Progenitor cell of endocrine pancreas (in vitro differentiated cells): ENCODE measurements at regions not wholly inside any gene's neighbourhood (a gene's known extent, or its start where the extent isn't known, plus 50 kb on each side); places are given as distances from the start of the nearest gene placed in this dataset.
"Not testable (repeated sequence)": the region's sequence is repeated elsewhere in the genome, so short reads cannot be mapped to it uniquely, and the experiment has no call there.

Experiments
- DNase-seq: peaks from one replicate; pipeline ENCODE4 v3.0.0; 2021; ENCODE audit warnings: low spot score; ENCODE audit not compliant: unreplicated experiment
- H3K27ac Mint-ChIP-seq: 2 replicates; pipeline ENCODE4 v1.8.0; 2021; ENCODE audit warnings: mild to moderate bottlenecking, moderate library complexity, mixed read lengths
- H3K27me3 Mint-ChIP-seq: 2 replicates; pipeline ENCODE4 v1.8.0; 2021; ENCODE audit warnings: mixed read lengths
- H3K36me3 Mint-ChIP-seq: 2 replicates; pipeline ENCODE4 v1.8.0; 2022; ENCODE audit warnings: mixed read lengths; ENCODE audit not compliant: insufficient read depth
- H3K4me1 Mint-ChIP-seq: 2 replicates; pipeline ENCODE4 v1.8.0; 2021; ENCODE audit warnings: low read depth, mixed read lengths
- H3K4me3 Mint-ChIP-seq: 2 replicates; pipeline ENCODE4 v1.8.0; 2021; ENCODE audit warnings: low read depth, mild to moderate bottlenecking, moderate library complexity, mixed read lengths
- H3K9me3 Mint-ChIP-seq: 2 replicates; pipeline ENCODE4 v1.8.0; 2021; ENCODE audit warnings: low read depth, mixed read lengths
- TF ChIP-seq, protein P1 (sequence below): fragments of 200-600 bp; sonication (generic); IDR thresholded peaks from one replicate; pipeline ENCODE4 v1.5.0; 2021; ENCODE audit warnings: antibody characterized with exemption, mild to moderate bottlenecking; ENCODE audit not compliant: unreplicated experiment

DNA sequence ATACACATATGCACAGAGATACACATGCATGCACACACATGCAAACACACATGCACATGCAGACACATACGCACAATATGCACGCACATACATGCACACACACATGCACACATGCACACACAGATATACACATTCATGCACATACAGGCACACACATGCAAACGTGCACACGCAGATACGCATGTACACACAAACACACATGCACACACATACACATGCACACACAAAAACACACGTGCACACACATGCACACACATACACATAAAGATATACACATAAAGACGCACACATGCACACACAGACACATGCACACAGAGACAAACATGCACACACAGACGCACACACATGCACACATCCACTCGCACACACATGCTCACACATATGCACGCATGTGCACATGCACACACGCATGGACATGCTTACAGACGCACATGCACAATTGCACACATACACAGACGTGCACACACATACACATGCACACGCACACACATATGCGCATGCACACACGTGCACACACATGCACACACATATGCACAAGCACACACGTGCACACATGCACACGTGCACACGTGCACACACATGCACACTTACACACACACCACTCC is 145.2 kb downstream of the ADRA2C start:
- TF ChIP-seq, protein P1, sequence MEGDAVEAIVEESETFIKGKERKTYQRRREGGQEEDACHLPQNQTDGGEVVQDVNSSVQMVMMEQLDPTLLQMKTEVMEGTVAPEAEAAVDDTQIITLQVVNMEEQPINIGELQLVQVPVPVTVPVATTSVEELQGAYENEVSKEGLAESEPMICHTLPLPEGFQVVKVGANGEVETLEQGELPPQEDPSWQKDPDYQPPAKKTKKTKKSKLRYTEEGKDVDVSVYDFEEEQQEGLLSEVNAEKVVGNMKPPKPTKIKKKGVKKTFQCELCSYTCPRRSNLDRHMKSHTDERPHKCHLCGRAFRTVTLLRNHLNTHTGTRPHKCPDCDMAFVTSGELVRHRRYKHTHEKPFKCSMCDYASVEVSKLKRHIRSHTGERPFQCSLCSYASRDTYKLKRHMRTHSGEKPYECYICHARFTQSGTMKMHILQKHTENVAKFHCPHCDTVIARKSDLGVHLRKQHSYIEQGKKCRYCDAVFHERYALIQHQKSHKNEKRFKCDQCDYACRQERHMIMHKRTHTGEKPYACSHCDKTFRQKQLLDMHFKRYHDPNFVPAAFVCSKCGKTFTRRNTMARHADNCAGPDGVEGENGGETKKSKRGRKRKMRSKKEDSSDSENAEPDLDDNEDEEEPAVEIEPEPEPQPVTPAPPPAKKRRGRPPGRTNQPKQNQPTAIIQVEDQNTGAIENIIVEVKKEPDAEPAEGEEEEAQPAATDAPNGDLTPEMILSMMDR, result no peak
- peaks cover 2% of the 10 kb centered on the region for H3K4me1 Mint-ChIP-seq
- no peak overlapping the region for H3K4me3 Mint-ChIP-seq
- H3K27ac Mint-ChIP-seq, result no peak overlapping the region
- peaks cover 25% of the 10 kb centered on the region for H3K27me3 Mint-ChIP-seq
- no peaks in the 10 kb centered on the region for H3K36me3 Mint-ChIP-seq
- H3K9me3 Mint-ChIP-seq, result no peaks in the 10 kb centered on the region
- no peak for DNase-seq

DNA sequence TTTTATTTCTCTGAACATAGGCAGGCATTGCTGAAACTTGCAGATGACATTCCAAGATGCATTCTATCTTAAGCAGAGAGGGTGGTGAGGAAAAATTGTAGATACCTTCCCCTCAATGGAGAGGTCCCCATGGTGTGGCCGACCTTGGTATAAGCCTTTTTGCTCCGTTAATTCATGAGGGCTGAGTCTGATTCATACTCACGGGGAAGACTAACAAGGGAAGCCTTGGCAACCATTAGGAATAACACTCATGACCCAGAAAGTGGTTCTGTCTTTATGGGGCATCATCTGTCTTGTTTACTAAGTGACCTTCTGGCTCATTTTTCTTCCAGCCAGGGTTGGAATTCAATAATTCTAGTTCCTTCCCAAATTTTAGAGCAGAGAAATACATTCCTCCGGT is 148.3 kb downstream of the ADRA2C start:
- H3K4me1 Mint-ChIP-seq, H3K4me3 Mint-ChIP-seq, DNase-seq, H3K27ac Mint-ChIP-seq, H3K9me3 Mint-ChIP-seq, H3K36me3 Mint-ChIP-seq: not testable (repeated sequence)
- peaks cover 32% of the 10 kb centered on the region for H3K27me3 Mint-ChIP-seq

DNA sequence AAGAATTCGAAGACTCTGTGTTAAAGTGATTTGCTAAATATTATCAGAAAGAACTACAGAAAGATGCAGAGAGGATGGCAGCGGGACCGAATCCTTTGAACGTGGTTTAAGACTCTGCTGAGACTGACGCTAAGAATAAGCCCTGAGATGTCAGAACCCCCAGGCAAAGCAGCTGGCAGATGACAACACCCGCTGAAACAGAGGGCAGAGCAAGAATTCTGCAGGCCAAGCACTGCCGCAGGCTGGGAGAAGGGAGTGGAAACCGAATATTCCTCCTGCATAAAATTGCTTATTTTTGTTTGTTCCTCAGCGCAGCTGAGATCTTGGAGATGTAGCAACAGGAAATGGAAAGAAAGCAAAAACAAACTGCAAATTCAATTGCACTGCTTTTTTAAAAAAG is 153.3 kb downstream of the ADRA2C start:
- peaks cover 29% of the 10 kb centered on the region for H3K27me3 Mint-ChIP-seq
- not testable (repeated sequence) for DNase-seq, H3K9me3 Mint-ChIP-seq, H3K36me3 Mint-ChIP-seq, H3K4me1 Mint-ChIP-seq, H3K4me3 Mint-ChIP-seq, H3K27ac Mint-ChIP-seq

DNA sequence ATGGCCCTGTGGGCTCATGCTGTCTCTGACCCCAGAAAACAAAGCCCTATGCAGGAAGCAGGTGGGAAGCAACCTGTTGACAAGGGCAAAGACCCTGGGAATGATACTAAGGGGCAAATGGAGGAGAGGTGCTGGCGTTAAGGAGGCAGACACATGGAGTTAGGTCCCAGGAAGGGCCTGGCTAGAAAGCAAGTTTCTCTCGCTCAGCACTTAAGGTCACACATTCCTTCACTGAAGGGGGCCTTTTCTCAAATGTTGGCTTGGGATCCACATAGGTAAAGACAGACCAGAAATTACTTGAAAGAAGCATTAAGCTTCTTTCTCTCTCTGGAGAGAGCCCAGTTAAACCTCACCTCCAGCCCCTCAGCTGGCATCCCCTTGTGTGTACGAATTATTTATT is 155.7 kb downstream of the ADRA2C start:
- not testable (repeated sequence) for H3K27ac Mint-ChIP-seq, DNase-seq, H3K36me3 Mint-ChIP-seq, H3K4me1 Mint-ChIP-seq, H3K4me3 Mint-ChIP-seq, H3K9me3 Mint-ChIP-seq
- peaks cover 32% of the 10 kb centered on the region for H3K27me3 Mint-ChIP-seq

DNA sequence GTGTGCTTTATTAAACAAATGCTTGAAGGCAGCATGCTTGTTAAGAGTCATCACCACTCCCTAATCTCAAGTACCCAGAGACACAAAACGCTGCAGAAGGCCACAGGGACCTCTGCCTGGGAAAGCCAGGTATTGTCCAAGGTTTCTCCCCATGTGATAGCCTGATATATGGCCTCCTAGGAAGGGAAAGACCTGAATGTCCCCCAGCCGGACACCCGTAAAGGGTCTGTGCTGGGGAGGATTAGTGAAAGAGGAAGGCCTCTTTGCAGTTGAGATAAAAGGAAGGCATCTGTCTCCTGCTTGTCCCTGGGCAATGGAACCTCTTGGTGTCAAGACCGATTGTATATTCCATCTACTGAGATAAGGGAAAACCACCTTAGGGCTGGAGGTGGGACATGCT is 159.7 kb downstream of the ADRA2C start:
- Mint-ChIP-seq H3K27me3 (peaks cover 14% of the 10 kb centered on the region), H3K4me1 (peaks cover 12% of the 10 kb centered on the region)
- H3K36me3 Mint-ChIP-seq, DNase-seq, H3K9me3 Mint-ChIP-seq, H3K4me3 Mint-ChIP-seq, H3K27ac Mint-ChIP-seq: not testable (repeated sequence)

DNA sequence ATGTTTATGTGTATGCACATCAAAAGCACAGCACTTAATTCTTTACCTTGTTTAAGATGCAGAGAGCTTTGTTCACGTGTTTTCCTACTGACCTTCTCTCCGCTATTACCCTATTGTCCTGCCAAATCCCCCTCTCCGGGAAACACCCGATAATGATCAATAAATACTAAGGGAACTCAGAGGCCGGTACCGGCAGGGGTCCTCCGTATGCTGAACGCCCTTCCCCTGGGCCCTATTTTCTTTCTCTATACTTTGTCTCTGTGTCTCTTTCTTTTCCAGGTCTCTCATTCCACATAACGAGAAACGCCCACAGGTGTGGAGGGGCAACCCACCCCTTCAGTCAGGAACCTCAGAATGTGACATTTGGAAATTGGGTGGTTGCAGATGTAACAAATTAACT is 160.1 kb downstream of the ADRA2C start:
- peaks cover 11% of the 10 kb centered on the region for H3K27me3 Mint-ChIP-seq
- not testable (repeated sequence) for H3K4me3 Mint-ChIP-seq, H3K36me3 Mint-ChIP-seq, H3K9me3 Mint-ChIP-seq, DNase-seq, H3K27ac Mint-ChIP-seq
- H3K4me1 Mint-ChIP-seq, result peaks cover 12% of the 10 kb centered on the region

DNA sequence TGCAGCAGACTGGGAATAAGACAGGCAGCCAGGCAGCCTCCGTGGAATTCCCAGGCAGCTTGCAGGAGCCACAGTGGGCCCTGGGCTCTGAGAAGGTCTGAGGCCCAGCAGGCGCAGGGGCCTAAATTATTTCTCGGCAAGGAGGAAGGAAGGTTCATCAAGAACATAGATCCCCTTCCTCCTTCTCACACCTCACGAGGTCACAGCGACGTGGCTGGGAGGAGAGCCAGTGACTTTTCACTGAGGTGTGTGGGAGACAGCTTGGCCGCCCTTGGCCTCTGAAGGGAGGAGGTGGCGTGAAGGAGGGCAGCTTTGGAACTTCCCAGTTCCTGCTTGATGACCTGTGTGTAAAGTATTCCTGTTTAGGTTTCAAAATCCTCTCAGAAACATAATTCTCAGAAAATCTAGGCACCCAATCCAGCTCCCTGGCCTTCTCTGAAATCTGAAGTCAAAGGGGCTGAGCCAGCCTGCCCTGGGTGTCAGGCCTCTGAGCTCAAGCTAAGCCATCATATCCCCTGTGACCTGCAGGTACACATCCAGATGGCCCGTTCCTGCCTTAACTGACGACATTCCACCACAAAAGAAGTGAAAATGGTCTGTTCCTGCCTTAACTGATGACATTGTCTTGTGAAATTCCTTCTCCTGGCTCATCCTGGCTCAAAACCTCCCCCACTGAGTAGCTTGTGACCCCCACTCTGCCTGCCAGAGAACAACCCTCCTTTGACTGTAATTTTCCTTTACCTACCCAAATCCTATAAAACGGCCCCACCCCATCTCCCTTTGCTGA is 161.0 kb downstream of the ADRA2C start:
- not testable (repeated sequence) for H3K4me3 Mint-ChIP-seq, H3K27ac Mint-ChIP-seq, DNase-seq, H3K9me3 Mint-ChIP-seq, H3K36me3 Mint-ChIP-seq, H3K27me3 Mint-ChIP-seq
- peaks cover 12% of the 10 kb centered on the region for H3K4me1 Mint-ChIP-seq

DNA sequence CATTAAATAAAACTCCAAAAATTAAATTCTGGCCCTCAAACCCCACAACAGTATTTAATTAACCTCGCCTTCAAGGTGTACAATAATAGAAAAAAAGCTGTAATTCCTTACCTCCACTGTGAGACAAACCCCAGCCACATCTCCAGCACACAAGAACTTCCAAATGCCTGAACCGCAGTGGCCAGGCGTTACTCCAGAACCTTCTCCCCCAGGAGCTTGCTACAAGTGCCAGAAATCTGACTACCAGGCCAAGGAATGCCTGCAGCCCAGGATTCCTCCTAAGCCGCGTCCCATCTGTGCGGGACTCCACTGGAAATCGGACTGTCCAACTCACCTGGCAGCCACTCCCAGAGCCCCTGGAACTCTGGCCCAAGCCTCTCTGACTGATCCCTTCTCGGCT is 163.2 kb downstream of the ADRA2C start:
- DNase-seq, H3K36me3 Mint-ChIP-seq, H3K9me3 Mint-ChIP-seq, H3K27ac Mint-ChIP-seq, H3K4me3 Mint-ChIP-seq: not testable (repeated sequence)
- Mint-ChIP-seq H3K27me3 (peaks cover 11% of the 10 kb centered on the region), H3K4me1 (peaks cover 12% of the 10 kb centered on the region)

DNA sequence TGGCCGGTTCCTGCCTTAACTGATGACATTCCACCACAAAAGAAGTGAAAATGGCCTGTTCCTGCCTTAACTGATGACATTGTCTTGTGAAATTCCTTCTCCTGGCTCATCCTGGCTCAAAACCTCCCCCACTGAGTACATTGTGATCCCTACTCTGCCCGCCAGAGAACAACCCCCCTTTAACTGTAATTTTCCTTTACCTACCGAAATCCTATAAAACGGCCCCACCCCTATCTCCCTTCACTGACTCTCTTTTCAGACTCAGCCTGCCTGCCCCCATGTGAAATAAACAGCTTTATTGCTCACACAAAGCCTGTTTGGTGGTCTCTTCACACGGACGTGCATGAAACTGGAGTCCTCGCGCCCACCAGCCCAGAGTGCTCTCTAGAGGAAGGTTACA is 166.5 kb downstream of the ADRA2C start:
- DNase-seq, H3K4me1 Mint-ChIP-seq, H3K27ac Mint-ChIP-seq, H3K9me3 Mint-ChIP-seq, H3K4me3 Mint-ChIP-seq, H3K36me3 Mint-ChIP-seq: not testable (repeated sequence)
- peaks cover 18% of the 10 kb centered on the region for H3K27me3 Mint-ChIP-seq

DNA sequence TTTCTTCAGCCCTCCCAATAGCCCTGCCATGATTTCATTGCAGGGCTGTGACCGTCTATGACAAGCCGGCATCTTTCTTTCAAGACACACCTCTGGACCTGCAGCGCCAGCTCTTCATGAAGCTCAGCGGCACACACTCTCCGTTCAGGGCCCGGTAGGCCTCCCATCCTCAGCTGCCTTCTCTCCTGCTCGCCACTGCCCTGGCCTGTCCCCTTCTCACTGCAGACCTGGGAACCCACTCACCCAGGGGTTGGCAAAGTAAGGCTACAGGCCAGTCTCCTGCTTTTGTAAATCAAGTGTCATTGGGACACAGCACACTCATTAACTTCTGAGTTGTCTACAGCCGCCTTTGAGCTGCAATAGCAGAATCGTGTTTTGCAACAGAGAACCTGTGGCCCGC is 169.2 kb downstream of the ADRA2C start:
- H3K36me3 Mint-ChIP-seq, H3K4me3 Mint-ChIP-seq: not testable (repeated sequence)
- H3K27me3 Mint-ChIP-seq, result peaks cover 18% of the 10 kb centered on the region

More for the DNA sequence above, 169.2 kb downstream of the ADRA2C start:
- H3K4me1 Mint-ChIP-seq, H3K27ac Mint-ChIP-seq, H3K9me3 Mint-ChIP-seq, DNase-seq: not testable (repeated sequence)
